ENCODE measurements at regions not wholly inside any gene's neighbourhood (a gene's known extent, or its start where the extent isn't known, plus 50 kb on each side); places are given as distances from the start of the nearest gene placed in this dataset.

GRCh38 chr22:48155446-48155845, 1393.0 kb downstream of the TBC1D22A start:
- TF ChIP-seq CTCF (IDR thresholded peaks at IDR 0.05; ENCODE audit: extremely low read depth, missing control alignments), result no peak
- DNase-seq (ENCODE audit: low spot score), result no peak

- DNase-seq (ENCODE audit: low spot score), result no peak
- no peak for TF ChIP-seq CTCF (IDR thresholded peaks at IDR 0.05; ENCODE audit: extremely low read depth, missing control alignments)
Measured at GRCh38 chr22:48154943-48155240, 1392.4 kb downstream of the TBC1D22A start.

- no peak for DNase-seq (ENCODE audit: low spot score)
- TF ChIP-seq CTCF (IDR thresholded peaks at IDR 0.05; ENCODE audit: extremely low read depth, missing control alignments), result no peak
Measured at GRCh38 chr22:48154169-48154942, 1391.9 kb downstream of the TBC1D22A start.

DNA sequence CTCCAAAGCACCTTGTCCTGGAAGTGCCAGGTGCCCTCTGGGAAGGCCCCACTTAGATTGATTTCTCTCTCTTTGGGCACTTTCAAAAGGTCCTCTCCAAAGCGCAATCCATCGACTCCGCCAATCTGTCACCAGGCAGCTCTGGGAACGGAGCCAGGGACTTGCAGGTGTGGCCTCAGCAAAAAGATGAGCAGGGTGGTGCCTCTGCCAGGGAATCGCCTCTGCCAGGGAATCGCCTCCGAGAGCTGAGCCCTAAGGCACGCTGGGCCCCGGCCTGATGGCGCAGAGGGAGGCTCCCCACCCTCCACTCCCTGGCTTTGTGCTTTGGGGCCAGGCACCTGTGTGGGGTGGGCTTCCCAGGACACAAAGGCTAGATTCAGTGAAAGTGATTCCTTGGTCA, 1391.3 kb downstream of the TBC1D22A start:
- no peak for DNase-seq (ENCODE audit: low spot score)
- TF ChIP-seq CTCF (IDR thresholded peaks at IDR 0.05; ENCODE audit: extremely low read depth, missing control alignments), result no peak

- no peak for TF ChIP-seq CTCF (IDR thresholded peaks at IDR 0.05; ENCODE audit: extremely low read depth, missing control alignments)
- DNase-seq (ENCODE audit: low spot score), result no peak
Measured at GRCh38 chr22:48152916-48153315, 1390.5 kb downstream of the TBC1D22A start.

GRCh38 chr22:48152164-48152775, 1389.8 kb downstream of the TBC1D22A start:
- TF ChIP-seq CTCF (IDR thresholded peaks at IDR 0.05; ENCODE audit: extremely low read depth, missing control alignments), result no peak
- no peak for DNase-seq (ENCODE audit: low spot score)

- no peak for TF ChIP-seq CTCF (IDR thresholded peaks at IDR 0.05; ENCODE audit: extremely low read depth, missing control alignments)
- DNase-seq (ENCODE audit: low spot score), result no peak
Measured at GRCh38 chr22:48151641-48152040, 1389.2 kb downstream of the TBC1D22A start.

All from GM20000 (cell line).